ENCODE measurements at regions not wholly inside any gene's neighbourhood (a gene's known extent, or its start where the extent isn't known, plus 50 kb on each side); places are given as distances from the start of the nearest gene placed in this dataset.

DNA sequence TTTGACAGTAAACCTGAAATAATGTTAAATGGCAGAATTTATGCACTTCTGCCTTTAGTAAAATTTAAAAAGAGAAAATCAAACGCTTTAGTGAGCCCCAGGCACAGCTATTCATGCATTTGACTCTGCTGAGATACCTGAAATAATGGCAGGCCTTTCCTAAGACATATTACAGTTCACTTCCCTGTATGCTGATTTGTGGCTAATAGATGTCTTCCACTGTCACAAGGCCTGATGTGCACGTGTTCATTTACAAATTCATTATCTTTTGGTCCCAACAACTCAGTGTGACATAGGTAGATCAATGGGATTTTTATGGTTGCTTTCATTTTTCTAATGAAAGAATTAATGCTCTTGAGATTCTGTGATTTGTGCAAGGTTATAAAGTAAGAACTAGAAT lies 449.7 kb upstream of the RGS17 start:
- TF ChIP-seq, protein P1, sequence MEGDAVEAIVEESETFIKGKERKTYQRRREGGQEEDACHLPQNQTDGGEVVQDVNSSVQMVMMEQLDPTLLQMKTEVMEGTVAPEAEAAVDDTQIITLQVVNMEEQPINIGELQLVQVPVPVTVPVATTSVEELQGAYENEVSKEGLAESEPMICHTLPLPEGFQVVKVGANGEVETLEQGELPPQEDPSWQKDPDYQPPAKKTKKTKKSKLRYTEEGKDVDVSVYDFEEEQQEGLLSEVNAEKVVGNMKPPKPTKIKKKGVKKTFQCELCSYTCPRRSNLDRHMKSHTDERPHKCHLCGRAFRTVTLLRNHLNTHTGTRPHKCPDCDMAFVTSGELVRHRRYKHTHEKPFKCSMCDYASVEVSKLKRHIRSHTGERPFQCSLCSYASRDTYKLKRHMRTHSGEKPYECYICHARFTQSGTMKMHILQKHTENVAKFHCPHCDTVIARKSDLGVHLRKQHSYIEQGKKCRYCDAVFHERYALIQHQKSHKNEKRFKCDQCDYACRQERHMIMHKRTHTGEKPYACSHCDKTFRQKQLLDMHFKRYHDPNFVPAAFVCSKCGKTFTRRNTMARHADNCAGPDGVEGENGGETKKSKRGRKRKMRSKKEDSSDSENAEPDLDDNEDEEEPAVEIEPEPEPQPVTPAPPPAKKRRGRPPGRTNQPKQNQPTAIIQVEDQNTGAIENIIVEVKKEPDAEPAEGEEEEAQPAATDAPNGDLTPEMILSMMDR (IDR thresholded peaks at IDR 0.05): no peak
- TF ChIP-seq POLR2A (IDR thresholded peaks at IDR 0.05): no peak
